HG02763 (cell line): ENCODE measurements at regions not wholly inside any gene's neighbourhood (a gene's known extent, or its start where the extent isn't known, plus 50 kb on each side); places are given as distances from the start of the nearest gene placed in this dataset.

Experiments used
- ATAC-seq: cut with Tn5 transposase; IDR thresholded peaks from one replicate; pipeline ENCODE4 v1.9.1; 2021; ENCODE audit warnings: mild to moderate bottlenecking, moderate library complexity; ENCODE audit not compliant: unreplicated experiment

DNA sequence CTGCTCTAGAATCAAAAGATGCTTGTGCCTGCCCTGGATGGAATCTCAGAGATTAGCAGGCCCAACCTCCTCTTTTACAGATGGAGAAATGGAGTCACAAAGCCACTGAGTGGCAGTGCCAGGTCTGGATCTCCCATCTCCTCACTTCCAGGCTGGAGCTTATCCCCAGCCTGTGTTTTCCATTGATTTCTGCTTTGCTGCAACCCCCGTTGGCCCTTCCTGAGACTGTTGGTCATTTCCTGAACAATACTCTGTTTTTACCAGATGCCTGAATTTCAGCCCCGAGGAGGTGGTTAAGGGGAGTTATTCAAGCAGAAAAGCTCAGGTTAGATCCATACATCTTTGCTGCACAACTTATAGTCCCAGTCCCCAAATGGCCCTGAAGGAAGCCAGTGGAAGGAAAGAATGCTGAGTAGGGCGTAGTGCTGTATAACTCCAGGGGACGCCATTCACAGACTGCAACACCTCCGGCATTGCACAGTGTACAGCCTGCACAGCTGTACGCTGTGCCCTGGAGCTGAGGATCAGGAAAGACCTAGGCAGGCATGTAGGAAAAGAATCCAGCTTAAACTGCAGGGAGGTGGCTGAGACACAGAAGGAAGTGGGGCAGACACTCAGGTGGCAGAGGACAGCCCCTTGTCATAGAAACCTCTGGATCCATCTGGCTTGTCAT lies 77.5 kb downstream of the RPLP1 start:
- ATAC-seq = no peak

DNA sequence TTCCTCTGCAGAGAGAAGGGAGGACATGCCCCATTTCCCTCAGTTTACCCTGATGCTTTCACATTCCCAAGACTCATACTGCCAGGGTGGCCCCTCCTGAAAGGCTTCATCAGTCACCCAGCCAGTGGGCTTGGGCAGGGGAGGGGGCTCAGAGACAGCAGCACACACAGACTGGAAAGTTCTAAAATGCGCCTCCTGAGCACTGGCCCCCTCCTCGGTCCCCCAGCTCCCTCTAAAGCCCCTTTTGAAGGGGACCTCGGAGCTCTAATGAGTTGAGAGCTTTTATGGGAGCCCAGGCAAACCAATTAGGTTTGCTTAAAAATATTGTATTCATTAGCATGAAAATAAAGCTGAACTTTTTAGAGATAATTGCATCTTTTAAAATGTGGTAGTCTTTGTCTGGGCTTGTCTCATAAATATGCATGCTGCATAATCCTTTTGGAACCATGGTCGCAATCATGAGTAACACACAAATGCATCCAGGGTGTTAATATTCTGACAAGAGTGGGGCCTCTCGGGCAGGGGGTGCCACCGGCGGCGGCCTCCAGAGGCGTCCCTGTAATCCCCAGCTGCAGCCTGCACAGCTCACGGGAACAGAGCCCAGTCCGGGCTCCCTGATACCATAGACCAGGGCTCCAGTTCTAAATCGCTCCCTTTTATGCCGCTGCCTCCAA lies 78.5 kb downstream of the RPLP1 start:
- no peak for ATAC-seq

DNA sequence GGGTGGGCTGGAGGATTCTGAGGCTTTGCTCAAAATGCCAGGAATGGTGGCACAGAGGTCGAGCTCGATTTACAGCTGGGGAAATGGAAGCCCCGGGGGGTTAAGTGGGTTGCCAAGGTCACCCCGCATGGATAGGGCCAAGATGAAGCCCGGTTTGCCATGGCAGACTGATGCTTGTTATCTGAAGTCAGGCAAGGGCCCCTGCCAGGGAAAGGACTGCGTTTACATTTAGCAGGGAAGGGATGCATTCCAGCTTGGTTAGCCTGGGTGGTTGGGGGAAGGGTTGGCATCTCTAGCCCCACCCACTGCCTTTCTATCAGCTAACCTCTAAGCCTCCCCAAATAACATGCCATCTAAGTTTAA lies 79.0 kb downstream of the RPLP1 start:
- no peak for ATAC-seq

DNA sequence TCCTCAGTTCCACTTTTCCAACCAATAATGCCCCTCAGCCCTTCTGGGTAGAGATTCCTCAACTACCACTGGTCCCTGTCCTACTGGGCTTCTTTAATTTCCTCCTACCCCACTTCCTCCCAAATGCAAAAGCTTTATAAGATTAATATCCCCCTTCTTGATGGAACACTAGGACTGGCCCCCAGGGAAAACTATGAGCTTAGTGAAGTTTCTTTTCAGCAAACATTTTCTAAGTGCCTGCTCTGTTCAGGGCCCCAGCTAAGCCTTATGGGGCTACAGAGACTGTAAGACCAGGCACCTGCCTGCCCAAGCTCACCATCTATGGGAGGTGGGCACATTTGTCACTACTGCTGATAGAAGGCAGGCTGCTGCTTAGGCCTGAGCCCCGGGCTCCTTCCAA lies 79.4 kb downstream of the RPLP1 start:
- ATAC-seq = no peak

DNA sequence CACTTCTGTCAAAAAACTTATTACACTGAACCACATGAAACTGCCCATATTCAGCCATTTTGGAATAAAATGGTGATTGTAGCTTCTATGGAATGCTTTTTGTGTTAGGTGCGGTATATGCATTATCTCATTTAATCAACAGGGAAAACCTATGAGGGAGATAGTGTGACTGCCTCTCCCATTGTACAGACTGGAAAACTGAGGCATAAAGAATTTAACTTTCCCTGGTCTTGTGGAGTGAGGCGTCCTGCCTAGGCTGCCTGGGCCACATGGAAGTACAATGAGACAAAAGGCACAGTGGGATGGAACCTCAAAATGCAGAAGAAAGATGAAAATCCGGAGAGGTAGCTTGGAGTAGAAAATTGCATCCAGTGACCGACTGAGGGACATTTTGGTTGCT lies 80.2 kb downstream of the RPLP1 start:
- no peak for ATAC-seq

DNA sequence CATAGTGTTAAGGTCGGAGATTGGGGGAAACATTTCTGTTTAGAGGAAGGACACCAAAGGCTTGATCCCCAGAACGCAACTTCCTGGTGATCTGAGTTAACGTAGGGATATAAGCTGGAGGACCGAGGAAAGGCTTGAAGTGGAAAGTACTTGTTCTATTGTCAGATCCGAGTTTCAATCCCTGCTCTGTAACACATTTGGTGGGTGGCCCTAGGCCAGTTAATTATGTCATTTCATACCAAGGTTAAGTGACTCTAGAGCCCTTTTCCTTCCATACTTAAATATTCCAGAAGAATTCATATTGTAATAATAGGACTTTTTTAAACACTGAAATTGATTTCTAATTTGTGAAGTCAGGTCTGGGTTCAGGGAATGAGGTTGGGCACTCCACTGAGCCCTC lies 80.9 kb downstream of the RPLP1 start:
- ATAC-seq = no peak

DNA sequence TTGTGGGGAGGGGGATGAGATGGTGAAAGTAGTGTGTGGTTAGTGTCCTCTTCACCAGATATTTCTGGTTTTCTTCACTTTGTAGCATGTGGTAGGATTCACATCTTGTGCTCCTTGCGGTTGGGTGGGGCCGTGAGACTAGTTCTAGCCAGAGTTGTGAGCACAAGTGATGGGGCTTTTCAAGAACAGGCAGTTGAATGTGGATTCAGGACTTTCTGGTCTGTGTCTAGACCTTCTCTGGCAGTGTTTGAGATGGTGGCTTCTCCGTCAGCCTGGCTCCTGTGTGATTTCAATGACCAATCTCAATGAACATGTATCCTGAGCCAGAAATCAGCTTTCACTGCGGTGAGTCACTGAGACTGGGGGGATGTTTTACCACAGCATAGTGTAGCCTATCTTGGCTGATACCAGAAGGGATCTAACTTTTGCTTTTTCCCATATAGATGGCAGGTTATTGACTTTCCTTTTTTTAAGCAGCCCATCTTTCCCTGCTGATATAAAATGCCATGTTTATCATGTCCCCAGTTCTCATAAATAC lies 82.6 kb downstream of the RPLP1 start:
- no peak for ATAC-seq

DNA sequence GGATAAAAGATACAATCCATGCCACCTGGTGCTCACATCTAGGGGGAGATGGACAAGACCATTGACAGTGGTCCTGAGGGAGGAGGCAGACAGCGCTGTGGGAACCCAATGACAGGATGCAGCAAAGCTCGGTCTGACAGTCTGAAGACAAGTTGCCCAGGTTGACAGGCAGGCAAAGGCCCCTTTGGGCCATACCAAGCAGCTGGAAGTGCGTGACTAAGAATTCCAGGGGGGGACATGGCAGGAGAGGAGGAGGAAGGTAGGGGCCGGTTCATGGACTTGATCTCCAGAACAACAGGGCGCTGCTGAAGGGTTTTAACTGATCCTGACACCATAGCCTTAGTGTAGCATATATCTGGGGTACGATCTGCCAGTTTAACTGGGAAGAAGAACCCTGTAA lies 83.4 kb downstream of the RPLP1 start:
- no peak for ATAC-seq

DNA sequence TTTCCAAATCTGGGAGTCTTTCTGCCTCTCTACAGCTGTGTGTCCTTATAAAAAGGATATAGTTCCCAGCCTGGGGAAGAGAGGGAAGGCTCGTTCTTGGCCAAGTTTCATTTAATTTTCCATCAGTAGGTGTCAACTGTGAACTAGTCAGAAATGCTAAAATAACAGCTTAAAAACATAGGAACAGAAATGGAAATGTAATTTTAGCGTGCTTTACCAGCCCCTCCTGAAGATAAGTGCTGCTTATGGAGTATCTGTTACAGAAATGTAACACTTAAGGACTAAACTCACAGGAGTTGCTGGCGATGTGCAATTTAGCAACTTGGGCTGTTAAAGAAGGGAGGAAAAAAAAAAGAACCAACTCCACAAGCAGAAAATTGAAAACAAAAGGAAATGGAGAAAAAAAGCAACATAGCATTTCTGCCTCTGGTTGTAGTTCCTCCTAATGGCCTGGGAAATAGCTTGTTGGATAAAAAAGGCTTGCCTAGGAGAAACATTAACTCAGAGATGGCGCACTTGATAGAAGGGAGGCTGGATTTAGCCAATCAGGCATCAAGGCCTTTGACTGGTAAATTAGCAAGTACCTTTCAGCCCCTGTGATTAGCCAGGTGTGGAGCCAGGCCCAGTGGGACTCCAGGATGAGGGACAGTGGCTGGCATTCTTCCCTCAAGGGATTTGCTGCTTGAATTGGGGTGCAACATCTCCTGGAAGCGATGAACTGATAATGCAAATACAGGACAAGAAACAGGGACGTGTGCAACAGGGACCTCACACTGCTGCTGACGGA lies 84.3 kb downstream of the RPLP1 start:
- no peak for ATAC-seq

DNA sequence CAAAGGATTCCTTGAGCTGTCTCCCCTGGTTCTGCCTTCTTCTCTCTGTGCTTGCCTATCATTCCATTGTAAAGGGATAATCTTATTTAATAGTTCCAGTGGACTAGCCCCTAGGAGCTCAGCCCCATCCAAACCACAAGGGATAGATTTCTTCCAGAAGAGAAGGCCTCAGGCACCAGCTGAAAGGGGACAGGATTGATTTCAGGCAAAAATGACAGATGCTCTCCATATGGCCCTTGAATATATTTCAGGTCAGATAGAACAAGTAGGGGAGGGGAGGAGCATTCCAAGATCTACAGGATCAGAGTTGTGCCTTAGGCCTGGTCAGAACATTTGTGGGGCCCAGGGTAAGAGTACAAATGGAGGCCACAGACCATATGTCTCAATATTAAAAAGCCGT lies 85.3 kb downstream of the RPLP1 start:
- no peak for ATAC-seq

DNA sequence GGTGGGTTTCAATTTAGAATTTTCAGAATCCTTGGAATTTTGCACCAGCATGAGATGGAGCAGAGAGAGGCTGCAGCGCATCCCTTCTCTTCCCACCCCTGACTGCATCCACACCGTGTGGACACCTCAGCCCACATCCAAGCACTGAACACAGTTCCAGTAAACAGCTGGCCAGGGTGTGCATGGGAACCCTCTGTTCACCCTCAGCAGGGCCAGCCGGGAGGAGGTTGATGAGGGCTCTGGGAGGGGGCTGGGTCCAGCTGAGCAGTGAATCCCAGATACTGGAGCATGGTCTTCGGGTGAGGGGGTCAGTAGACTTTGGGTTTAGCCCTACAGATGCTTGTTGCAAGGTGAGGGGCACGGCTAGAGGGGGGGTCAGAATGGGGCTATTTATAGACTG lies 85.8 kb downstream of the RPLP1 start:
- ATAC-seq = no peak

DNA sequence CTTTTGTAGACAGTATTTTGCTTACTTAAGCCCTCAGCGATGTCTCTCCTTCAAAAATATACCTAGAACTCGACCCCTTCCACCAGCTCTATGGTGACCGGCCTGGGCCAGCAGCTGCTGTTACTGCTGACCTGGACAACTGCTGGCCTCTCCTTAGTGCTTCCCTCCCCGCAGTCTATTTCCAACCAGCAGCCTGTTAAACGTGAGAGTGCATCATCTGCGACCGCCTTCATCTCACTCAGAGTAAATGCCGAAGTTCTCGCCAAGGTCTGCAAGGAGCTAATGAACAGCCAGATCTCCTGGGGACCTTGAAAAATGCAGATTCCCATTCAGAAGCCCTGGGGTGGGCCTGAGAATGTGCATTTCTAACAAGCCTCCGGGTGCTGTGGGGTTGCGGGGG lies 86.7 kb downstream of the RPLP1 start:
- no peak for ATAC-seq

DNA sequence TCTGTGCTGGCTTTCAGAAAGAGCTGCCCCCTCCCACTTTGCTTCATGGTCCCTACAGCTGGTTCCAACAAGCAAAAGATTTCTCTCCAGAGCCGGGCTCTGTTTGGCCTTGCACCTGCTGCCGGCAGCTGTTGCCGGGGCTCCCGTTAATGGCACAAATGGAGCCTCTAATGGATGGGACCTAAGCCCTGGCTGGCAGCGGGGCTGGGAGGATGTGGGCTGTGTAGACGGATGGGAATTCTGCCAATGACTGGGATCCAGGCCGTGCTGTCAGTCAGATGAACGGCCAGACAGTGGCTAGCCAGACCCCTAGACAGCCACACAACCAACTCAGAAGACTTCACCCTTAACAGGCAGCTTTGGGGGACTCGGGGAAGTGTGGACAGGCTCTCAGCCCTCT lies 88.0 kb downstream of the RPLP1 start:
- no peak for ATAC-seq

DNA sequence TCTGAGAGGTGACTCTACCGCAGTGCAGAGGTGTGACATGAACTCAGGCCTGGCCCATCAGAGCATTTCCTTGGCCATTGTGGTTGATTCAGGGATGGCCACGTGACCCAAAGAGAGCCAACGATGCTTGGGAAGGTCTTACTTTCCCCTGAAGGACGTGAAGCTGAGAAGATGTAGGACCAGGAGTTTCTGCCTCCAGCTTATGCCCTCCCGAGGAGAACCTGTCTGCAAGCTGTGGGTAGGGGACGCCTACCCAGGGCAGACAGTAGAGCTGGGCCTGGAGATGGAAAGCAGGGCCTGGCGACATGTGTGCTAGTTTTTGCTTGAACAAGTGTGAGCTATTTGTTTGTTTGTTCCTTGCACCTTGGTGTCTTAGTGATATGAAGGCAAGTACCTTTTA lies 89.4 kb downstream of the RPLP1 start:
- no peak for ATAC-seq

DNA sequence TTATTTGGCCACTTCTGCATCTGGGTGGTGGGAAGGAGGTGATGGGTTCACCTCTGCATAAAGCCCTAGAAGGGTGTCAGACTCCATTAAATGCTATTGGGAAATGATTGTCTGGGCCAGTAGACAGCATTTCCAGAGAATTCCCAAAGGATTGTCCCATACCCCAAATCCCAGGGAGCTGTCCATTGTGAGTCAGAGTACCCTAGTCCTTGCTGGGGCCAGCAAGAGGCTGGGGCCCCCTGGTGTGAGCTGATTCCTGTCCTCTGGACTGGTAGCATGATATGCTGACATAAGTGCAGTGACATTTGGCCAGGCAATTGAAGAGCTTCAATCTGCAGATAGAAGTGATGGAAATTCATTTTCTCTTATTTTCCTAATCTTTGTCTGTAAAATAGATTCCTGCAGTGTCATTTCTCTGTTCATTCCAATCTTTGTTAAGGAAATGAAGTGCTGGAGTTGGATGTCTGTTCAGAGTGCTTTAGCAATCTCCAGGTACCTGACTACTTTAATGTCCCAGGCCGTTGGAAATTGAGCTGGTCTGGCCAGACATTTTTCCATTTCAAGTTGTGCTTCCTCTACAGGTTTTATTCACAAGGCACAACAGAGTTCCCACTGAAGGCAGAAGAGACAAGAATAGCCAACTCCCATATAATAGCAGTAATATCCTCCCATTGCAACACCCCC lies 91.2 kb downstream of the RPLP1 start:
- ATAC-seq = no peak

DNA sequence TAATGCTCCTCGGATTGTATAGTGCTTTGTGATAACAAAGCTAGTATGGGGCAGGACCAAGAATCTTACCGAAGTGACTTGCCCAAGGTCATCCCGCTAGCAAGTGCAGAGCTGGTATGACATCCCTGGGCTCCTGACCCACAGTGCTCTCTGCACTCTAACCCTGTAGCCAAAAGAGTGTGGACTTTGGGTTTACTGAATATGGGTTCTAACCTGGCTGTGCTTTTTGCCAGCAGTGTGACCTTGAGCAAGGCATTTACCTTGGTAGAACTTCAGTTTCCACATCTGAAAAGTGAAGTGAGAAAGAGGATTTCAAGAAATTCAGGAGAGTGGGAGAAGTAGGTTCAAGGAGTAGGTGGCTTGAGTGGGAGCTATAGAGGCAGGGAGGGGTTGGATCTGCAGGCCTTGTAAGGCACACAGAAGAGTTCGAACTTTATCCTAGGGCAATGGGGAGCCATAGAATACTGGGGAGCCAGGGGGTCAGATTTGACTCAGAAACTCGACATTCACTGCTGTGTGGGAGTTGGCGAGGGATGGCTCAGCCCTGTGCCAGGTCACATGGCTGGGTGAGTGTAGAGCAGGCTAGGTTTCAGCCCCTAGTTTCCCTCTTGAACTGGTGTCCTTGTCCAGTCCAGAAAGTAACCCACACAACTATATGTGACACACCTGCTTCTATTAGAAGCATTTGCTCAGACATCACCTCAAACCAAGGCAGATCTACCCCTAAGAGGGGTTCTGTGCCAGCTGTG lies 91.9 kb downstream of the RPLP1 start:
- ATAC-seq = no peak

DNA sequence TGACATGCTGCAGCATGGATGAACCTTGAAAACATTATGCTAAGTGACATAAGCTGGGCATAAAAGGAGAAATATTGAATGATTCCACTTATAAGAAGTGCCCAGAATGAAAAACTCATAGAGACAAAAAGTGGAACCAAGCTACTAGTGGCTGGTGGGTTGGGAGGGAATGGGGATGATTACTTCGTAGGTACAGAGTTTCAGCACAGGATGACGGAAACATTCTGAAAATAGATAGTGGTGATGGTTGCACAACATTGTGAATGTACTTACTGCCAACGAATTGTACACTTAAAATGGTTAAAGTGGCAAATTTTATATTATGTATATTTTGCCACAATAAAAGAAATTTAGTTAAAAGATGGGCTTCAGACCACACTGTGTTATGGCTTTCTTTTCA lies 93.6 kb downstream of the RPLP1 start:
- ATAC-seq = no peak

DNA sequence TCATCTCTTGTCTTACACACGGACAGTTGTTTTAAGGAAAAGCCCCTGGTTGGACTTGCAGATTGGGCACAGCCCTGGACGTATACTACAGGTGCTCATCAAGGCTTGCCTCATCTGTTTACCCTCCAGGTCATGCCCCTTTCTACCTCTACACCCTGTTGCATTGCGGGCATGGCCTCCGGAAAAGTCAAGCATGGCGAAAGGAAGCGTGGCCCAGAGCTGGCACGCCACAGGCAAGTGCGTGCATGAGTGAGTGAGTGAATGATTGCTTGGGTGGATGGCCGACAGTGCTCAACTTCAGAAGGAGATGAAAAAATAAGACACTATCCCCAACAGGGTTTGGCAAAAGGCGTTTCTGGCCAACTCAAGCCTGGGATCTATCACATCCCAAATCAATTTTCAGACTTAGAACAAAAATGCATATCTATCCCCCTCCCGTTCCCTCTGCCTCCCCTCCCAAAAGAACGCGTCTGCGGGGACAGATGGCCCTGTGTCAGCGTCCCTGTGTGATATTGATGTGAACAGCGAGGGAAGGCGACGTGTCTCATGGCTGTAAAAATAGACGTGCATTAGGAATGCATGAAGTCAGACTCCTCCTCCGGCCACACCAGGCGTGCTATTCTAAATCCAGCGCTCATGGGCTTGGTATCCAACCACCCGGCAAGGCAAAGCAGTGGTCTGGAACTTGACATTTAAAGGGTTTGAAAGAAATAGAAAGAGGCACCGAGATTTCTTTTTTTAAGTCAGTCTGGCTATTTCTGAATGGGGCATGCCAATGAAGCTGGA lies 96.0 kb downstream of the RPLP1 start:
- no peak for ATAC-seq

DNA sequence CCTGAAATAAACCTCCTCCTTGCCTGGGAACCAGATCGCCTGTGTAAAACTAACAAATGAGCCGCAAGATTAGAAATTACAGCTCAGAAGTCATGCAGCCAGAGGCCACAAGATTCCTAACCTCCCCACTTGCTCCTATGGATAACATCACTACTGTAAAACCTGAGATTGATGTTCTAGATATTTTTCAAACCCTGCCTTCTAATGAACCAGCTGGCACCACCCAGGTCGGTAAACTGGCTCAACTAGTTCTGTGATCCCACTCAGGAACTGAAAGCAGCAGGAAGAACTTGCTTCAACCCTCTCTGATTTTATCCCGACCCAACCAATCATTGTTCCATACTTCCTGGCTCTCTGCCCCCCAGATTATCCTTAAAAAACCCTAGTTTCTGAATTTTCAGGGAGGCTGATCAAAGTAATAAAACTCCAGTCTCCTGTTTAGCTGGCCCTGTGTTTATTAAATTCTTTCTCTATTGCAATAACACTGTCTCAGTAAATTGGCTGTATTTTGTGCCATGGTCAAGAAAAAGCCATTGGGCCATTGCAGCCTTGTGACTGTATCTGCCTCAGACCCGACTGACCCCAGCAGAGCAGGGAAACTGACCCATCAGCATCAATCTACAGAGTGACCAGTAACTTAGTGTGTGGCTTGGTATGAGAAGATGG lies 98.9 kb downstream of the RPLP1 start:
- no peak for ATAC-seq
